GM21576 (cell line): ENCODE measurements at regions not wholly inside any gene's neighbourhood (a gene's known extent, or its start where the extent isn't known, plus 50 kb on each side); places are given as distances from the start of the nearest gene placed in this dataset.

Source experiments
- ATAC-seq: cut with Tn5 transposase; IDR thresholded peaks from one replicate; pipeline ENCODE4 v1.9.1; 2021; ENCODE audit warnings: mild to moderate bottlenecking, moderate library complexity; ENCODE audit not compliant: unreplicated experiment

- ATAC-seq, result no peak
Measured at GRCh38 chr1:34328281-34328799, 151.6 kb downstream of the C1orf94 start.

GRCh38 chr1:34330061-34330460 is 153.4 kb downstream of the C1orf94 start:
- ATAC-seq, result no peak

DNA sequence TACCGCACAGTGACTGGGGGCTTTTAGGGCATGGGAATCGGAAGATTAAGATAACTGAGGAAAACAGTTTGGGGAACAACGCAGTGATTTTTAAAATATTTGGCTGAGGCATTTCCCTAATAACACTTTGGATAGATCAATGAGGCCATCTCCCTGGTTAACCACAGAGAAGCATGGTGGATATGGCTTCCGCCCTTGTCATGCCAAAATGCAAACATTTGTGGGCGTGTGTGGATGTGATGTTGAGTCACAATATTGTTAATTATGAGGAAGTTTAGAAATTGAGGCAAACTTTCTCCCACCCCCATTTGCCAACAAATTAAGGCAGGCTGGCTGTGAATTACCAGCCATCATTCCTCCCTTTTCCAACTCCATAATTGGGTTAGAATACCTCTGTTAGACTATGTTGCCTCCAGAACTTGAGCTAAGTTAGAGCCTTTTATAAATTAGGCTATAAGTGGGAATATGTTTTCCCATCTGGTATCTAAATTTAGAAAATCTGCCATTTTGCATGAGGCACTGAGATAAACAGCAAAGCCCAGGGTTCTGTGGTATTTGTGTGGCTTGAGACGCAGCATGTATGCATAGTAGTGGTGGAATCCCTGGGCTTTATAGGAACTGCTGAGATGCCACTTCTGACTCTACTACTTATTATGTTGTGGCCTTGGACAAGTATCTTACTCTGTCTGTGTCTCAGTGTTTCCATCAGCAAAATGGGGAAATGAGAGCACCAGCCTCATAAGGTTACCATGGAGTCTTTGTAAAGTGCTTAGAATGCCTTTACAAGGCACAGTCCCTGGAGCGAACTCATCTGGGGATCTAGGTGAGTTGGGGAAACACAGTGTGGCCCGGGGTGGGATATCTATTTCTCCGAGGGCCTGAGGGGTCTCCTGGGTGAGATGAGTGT is 154.6 kb downstream of the C1orf94 start:
- ATAC-seq, result no peak

DNA sequence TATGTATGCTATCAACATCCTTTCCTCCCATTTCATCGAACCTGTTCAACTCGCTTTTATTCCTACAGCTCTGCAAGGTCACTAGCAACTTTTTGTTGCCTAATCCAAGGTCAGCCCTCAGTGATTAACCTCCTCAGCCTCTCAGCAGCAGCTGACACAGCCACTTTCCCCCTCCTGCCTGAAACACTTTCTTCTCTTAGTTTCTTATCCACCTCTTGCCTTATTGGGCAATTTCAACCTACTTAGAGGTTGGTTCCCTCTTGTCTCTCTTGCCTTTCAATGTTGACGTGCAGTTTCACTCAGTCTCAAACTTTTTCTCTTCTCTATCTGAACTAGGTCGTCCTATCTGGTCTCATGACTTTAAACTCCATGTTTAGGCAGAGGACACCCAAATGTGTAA is 156.3 kb downstream of the C1orf94 start:
- ATAC-seq, result no peak

- ATAC-seq, result no peak
Measured at GRCh38 chr1:34338871-34339270, 162.2 kb downstream of the C1orf94 start.

GRCh38 chr1:34341896-34342295 is 165.2 kb downstream of the C1orf94 start:
- ATAC-seq, result no peak

DNA sequence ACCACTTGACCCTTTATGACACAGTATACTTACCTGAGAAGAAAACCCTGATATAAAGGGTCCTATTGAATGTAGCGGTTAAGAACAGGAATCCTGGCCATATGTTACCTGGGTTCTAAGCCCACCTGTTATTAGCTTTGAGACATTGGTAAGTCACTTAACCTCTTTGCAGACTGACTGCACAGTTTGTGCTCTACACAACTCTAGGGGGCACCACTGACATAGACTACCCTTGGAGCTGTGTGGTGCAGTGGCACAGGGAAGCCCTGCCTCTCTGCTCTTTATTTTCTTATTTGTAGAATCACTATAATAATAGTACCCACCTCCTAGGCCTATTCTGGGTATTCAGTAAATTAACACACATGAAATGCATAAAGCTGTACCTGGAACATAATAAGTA is 165.6 kb downstream of the C1orf94 start:
- ATAC-seq, result no peak

GRCh38 chr1:34346128-34346527 is 169.4 kb downstream of the C1orf94 start:
- ATAC-seq, result no peak

- ATAC-seq, result no peak
Measured at GRCh38 chr1:34353409-34353808, 176.7 kb downstream of the C1orf94 start.

DNA sequence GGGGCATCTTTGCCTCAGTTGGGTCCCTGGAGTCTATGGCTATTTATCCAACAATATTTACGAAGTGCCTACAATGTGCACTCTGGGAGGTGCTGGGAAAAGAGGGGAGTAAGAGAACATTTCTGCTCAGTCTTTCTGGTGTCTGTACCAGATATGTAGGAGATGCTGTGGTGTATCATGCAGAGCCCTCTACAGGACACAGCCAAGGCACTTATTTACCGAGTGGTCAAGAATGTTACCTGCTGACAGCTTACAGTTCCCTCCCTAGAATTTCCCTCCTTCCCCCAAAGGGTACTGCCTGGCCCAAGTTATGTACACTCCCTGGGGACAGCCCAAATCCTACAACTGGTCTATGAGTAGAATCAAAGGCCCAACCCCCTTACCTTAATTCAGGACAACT is 177.7 kb downstream of the C1orf94 start:
- ATAC-seq, result no peak

DNA sequence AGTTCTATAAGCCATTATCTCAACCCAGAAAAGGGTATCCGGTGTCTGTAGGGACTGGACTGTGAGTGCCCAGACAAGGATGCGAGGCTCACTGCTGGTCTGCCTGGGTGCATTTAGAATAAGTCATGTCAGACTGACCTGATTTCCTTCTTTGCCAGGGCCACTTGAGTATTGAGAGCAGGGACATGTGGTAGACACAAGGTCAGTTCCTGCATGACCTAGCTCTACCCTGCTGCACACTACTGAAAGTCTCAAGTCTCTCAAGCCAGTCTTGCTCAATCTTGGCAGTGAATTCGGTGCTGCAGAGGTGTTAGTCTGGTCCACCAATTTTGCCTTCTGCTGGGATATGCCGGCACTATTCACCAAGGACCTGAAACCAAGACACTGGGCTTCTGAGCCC is 180.1 kb downstream of the C1orf94 start:
- no peak for ATAC-seq

- ATAC-seq, result no peak
Measured at GRCh38 chr1:34358636-34359035, 181.9 kb downstream of the C1orf94 start.

DNA sequence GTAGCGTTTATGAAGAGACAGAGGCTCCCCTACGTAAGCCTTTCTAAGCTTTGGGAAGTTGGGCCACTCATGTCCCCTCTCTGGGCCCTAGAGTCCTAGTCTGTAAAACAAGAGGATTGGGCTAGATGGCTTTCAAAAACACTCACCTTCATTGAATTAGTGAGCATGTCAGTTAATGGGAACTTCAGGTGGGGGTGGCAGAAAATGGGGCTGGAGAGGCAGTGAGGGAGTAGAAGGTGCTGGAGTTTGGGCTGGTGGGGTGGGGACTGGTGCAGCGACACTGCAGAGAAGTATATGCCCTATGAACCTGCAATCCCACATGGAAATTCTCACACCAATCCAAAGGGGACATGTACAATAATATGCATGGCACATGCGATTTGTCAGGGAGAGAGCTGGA is 182.7 kb downstream of the C1orf94 start:
- ATAC-seq, result no peak

GRCh38 chr1:34360574-34360973 is 183.9 kb downstream of the C1orf94 start:
- no peak for ATAC-seq

DNA sequence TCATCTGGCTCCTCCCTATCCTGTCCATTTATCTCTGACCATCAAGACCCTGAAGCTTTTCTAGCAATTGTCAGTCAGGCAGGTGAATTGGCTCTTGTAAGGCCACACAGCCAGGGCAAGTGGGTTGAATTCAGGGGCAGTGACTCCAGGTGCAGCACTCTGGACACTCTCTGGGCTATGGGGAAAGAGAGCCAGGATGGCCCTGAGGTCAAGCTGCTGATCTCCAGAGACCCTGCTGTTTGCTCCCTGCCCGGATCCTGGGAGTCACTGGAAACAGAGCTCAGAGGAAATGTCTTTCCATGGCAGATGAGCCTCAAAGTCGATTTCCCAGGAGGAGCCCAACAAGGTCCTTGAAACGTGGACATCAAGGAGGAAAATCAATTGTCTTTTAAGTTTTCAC is 184.4 kb downstream of the C1orf94 start:
- ATAC-seq, result no peak

DNA sequence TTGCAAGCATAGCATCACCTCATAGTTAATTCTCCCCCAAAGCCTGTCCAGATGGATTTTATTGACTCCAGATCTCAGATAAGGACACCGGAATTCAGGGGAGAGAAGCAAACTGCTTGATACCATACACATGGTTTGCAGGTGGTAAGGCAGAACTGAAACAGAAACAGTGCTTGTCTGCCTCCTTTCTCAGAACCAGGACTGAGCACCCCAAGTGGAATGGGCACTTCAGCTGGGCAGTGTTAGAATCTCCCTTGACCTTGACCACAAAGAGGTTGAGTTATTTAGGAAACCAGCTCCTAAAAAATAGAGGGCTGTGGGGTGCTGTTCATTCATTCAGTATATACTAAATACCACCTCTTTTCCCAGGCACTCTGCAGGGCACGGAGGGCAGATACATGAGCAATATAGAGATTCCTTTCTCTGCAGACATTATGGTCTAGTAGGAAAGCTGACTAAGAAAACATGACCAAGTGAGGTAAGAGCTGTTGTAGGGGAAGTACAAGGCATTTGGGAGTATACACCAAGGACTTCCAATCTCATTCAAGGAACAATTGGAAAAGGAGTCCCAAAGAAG is 185.2 kb downstream of the C1orf94 start:
- ATAC-seq, result no peak

- ATAC-seq, result no peak
Measured at GRCh38 chr1:34362949-34363348, 186.2 kb downstream of the C1orf94 start.

DNA sequence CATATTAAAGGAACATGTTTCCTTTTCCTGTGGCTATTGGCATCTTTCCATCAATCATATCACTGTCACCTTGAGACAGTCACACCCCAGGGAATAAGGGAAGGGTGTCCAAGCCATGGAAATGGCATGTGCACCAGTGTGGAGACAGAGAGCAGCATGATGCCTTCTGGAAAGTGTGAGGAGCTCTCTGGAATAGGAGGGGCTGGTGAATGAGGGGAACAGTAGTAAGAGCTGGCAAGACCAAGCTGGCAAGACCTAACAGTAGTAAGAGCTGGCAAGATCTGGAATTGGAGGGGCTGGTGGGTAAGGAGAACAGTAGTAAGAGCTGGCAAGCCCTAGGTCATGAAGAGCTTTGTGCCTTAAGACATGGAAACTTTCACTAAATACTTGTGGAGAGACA is 186.7 kb downstream of the C1orf94 start:
- no peak for ATAC-seq

- ATAC-seq, result no peak
Measured at GRCh38 chr1:34363915-34364314, 187.2 kb downstream of the C1orf94 start.

DNA sequence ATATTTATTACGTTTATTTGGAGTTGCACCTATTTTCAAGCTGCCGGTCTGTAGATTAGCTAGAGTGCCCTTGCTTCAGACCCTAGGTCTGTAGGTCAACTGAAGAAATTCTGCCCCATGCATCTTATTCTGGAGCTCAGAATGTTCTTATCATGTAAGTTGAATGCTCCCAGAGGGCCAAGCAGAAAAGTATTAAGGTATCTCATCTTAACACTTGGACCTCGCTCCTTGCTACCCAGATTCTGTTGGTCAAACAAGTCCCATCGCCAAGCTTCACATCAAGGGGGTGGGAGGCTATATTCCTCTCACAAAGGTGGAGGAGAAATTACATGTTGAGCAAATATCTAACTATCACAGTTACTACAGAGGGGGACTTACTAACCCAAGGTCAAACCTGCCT is 187.7 kb downstream of the C1orf94 start:
- ATAC-seq, result no peak

DNA sequence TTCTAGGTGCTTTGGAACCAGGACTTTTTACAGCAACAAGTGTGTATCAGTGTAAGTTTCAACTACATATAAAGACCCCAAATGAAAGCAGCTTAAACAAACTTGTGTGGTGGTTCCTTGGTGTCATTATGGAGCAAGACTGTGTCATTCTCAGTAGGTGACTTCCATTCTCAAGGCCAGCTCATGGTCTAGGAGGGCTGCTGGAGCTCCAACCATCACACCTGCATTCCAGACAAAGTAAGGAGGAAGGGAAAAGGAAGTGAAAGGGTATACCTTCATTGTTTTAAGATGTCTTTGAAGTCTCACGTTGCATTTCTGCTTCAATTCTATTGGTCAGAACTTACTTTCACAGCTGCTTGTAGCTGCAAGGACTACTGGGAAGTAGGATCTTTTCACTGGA is 188.6 kb downstream of the C1orf94 start:
- ATAC-seq, result no peak

- no peak for ATAC-seq
Measured at GRCh38 chr1:34366875-34367624, 190.3 kb downstream of the C1orf94 start.
